Panc1 (cell line): ENCODE measurements at regions not wholly inside any gene's neighbourhood (a gene's known extent, or its start where the extent isn't known, plus 50 kb on each side); places are given as distances from the start of the nearest gene placed in this dataset.

Experiments
- ATAC-seq: fragments of 200-7000 bp; cut with Tn5 transposase; 2 replicates; pipeline ENCODE4 v1.9.1; 2020; ENCODE audit warnings: mild to moderate bottlenecking, moderate library complexity
- BruUV-seq: library from RNA; stranded (reverse); fragments of 400-500 nt; replicated peaks from 2 replicates; lab custom pipeline; 2021; lab: Mats Ljungman, UMichigan
- CTCF ChIA-PET: fragments of 300-600 bp; sonication (Branson Sonifier 250); formaldehyde crosslinking; loops from one replicate; lab custom pipeline; 2022; ENCODE audit warnings: antibody characterized with exemption; lab: Charles Lee
- POLR2A ChIA-PET: fragments of 300-600 bp; sonication (Branson Sonifier 250); formaldehyde crosslinking; loops from one replicate; lab custom pipeline; 2022; ENCODE audit warnings: antibody characterized with exemption; lab: Charles Lee
- DNase-seq: peaks from one replicate; pipeline ENCODE4 v3.0.0-alpha.2; 2010; ENCODE audit warnings: low read depth, low spot score
- H3K27ac ChIP-seq: 2 replicates; pipeline ENCODE4 v1.5.1; 2011; ENCODE audit warnings: mild to moderate bottlenecking, low read length, inconsistent platforms
- H3K27me3 ChIP-seq: fragments of 200-500 bp; sonication (Bioruptor generic); 2 replicates; pipeline ENCODE4 v1.6.0; 2014; ENCODE audit warnings: low read length, inconsistent platforms; ENCODE audit not compliant: control insufficient read depth, insufficient read depth
- H3K36me3 ChIP-seq: fragments of 200-500 bp; sonication (Bioruptor generic); 2 replicates; pipeline ENCODE4 v1.5.1; 2014; ENCODE audit warnings: inconsistent platforms, mild to moderate bottlenecking, low read length, moderate library complexity; ENCODE audit not compliant: control insufficient read depth, insufficient read depth
- H3K4me1 ChIP-seq: 2 replicates; pipeline ENCODE4 v1.5.1; 2011; ENCODE audit warnings: inconsistent platforms, mild to moderate bottlenecking, low read length, moderate library complexity; ENCODE audit not compliant: control insufficient read depth, insufficient read depth
- H3K4me3 ChIP-seq, 2 experiments: 2 replicates each; pipeline ENCODE4 v1.5.1; 2011 to 2012; ENCODE audit warnings: low read depth in 2 of 2, low read length in 2 of 2, mild to moderate bottlenecking in 2 of 2, inconsistent platforms in 1 of 2, moderate library complexity in 1 of 2
- H3K9me3 ChIP-seq: fragments of 200-500 bp; sonication (Bioruptor generic); 2 replicates; pipeline ENCODE4 v1.5.1; 2014; ENCODE audit warnings: low read depth, mild to moderate bottlenecking, inconsistent platforms, low read length, moderate library complexity; ENCODE audit not compliant: control insufficient read depth, insufficient read depth
- POLR2AphosphoS5 ChIP-seq: IDR thresholded peaks from 2 replicates; pipeline ENCODE4 v1.6.1; 2012; ENCODE audit warnings: mild to moderate bottlenecking, low read depth, low read length, moderate library complexity
- SIN3A ChIP-seq: IDR thresholded peaks from 2 replicates; pipeline ENCODE4 v1.6.1; 2012; ENCODE audit warnings: low read depth, mild to moderate bottlenecking, low read length, moderate library complexity, borderline replicate concordance; ENCODE audit not compliant: insufficient read depth
- TCF7L2 ChIP-seq: IDR thresholded peaks from 2 replicates; pipeline ENCODE4 v1.6.1; 2011; ENCODE audit warnings: mild to moderate bottlenecking, low read depth, low read length, inconsistent platforms
- in situ Hi-C: cut with HindIII; loops from 2 replicates; pipeline ENCODE4 v1.10.0; 2016; ENCODE audit warnings: low sequenced_read_pairs, low pct_unique_long_range_greater_than_20kb
- intact Hi-C: fragments of 100-400 bp; cut with micrococcal nuclease; formaldehyde crosslinking; loops from one replicate; pipeline ENCODE4 v1.10.0; 2022; ENCODE audit not compliant: unreplicated experiment
- TF ChIP-seq, protein P1 (sequence below): fragments of 450-650 bp; IDR thresholded peaks from 2 replicates; pipeline ENCODE4 v1.5.1; 2017; ENCODE audit warnings: mild to moderate bottlenecking
- TF ChIP-seq, protein P2 (sequence below), 2 experiments: IDR thresholded peaks; 2 replicates each; pipeline ENCODE4 v1.6.1; 2011 to 2012; ENCODE audit warnings: low read depth in 2 of 2, control low read depth in 1 of 2, low read length in 1 of 2, mild to moderate bottlenecking in 1 of 2, moderate library complexity in 1 of 2; ENCODE audit not compliant: insufficient read depth in 1 of 2

DNA sequence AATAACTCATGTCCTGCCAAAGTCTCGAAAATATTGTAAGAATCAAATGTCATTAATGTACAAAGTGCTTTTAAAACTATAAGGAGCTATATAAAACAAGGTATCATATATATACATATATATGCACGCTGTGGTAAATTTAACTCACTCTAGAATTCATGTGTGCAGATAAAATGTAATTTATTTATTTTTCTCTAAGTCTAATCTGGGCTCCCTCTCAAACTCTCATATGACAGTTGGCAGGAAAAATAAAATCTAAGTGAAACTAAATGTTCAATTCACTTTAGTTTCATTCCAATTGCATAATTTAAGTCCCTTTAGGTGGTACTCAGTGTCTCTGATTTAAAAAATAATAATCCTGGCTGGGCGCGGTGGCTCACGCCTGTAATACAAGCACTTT lies 372.0 kb upstream of the DAB1 start:
- BruUV-seq = no TSS peak
- no peaks in the 10 kb centered on the region for H3K36me3 ChIP-seq
- DNase-seq = no peak
- TF ChIP-seq, protein P1, sequence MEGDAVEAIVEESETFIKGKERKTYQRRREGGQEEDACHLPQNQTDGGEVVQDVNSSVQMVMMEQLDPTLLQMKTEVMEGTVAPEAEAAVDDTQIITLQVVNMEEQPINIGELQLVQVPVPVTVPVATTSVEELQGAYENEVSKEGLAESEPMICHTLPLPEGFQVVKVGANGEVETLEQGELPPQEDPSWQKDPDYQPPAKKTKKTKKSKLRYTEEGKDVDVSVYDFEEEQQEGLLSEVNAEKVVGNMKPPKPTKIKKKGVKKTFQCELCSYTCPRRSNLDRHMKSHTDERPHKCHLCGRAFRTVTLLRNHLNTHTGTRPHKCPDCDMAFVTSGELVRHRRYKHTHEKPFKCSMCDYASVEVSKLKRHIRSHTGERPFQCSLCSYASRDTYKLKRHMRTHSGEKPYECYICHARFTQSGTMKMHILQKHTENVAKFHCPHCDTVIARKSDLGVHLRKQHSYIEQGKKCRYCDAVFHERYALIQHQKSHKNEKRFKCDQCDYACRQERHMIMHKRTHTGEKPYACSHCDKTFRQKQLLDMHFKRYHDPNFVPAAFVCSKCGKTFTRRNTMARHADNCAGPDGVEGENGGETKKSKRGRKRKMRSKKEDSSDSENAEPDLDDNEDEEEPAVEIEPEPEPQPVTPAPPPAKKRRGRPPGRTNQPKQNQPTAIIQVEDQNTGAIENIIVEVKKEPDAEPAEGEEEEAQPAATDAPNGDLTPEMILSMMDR = no peak
- TF ChIP-seq, protein P2, sequence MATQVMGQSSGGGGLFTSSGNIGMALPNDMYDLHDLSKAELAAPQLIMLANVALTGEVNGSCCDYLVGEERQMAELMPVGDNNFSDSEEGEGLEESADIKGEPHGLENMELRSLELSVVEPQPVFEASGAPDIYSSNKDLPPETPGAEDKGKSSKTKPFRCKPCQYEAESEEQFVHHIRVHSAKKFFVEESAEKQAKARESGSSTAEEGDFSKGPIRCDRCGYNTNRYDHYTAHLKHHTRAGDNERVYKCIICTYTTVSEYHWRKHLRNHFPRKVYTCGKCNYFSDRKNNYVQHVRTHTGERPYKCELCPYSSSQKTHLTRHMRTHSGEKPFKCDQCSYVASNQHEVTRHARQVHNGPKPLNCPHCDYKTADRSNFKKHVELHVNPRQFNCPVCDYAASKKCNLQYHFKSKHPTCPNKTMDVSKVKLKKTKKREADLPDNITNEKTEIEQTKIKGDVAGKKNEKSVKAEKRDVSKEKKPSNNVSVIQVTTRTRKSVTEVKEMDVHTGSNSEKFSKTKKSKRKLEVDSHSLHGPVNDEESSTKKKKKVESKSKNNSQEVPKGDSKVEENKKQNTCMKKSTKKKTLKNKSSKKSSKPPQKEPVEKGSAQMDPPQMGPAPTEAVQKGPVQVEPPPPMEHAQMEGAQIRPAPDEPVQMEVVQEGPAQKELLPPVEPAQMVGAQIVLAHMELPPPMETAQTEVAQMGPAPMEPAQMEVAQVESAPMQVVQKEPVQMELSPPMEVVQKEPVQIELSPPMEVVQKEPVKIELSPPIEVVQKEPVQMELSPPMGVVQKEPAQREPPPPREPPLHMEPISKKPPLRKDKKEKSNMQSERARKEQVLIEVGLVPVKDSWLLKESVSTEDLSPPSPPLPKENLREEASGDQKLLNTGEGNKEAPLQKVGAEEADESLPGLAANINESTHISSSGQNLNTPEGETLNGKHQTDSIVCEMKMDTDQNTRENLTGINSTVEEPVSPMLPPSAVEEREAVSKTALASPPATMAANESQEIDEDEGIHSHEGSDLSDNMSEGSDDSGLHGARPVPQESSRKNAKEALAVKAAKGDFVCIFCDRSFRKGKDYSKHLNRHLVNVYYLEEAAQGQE (IDR thresholded peaks at IDR 0.05; ENCODE audit: insufficient read depth in 1 of 2, low read depth in 2 of 2, low read length in 1 of 2) = no peak
- TF ChIP-seq SIN3A (no peak), TCF7L2 (no peak), POLR2AphosphoS5 (no peak)
- H3K4me1 ChIP-seq = no peaks in the 10 kb centered on the region
- no peaks in the 10 kb centered on the region for H3K27me3 ChIP-seq
- H3K27ac ChIP-seq = no peak overlapping the region
- in situ Hi-C loops (no loop called here), intact Hi-C loops (no loop called here)
- POLR2A ChIA-PET = no interaction called here
- ATAC-seq = no peak
- CTCF ChIA-PET = no interaction called here
- H3K4me3 ChIP-seq = no peak overlapping the region
- H3K9me3 ChIP-seq = no peaks in the 10 kb centered on the region

DNA sequence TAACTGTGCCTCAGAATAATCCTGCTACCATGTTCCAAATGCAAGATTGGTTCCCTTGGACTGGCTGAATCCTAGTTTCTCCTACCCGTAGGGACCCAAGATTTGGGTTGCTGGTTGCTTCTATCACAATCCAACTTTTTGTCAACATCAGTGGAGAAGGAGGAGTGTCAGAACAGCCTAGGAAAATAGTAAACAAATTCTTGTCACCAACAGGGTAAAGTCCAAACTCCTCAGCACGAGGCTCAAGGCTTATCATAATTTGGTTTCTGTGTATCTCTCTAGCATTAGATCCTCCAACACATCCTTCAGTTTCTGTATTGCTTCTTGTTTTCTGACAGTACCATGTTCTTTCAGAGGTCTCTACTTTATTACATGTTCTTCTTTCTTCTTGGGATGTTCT lies 370.2 kb upstream of the DAB1 start:
- Histone ChIP-seq H3K4me1 (no peaks in the 10 kb centered on the region), H3K4me3 (no peak overlapping the region), H3K27ac (no peak overlapping the region), H3K27me3 (no peaks in the 10 kb centered on the region), H3K36me3 (no peaks in the 10 kb centered on the region), H3K9me3 (no peaks in the 10 kb centered on the region)
- ChIA-PET POLR2A (no interaction called here), CTCF (no interaction called here)
- in situ Hi-C loops (no loop called here), intact Hi-C loops (no loop called here)
- BruUV-seq = no TSS peak
- ATAC-seq (no peak), DNase-seq (no peak)
- no peak for TF ChIP-seq TCF7L2
- TF ChIP-seq, protein P1 = no peak
- TF ChIP-seq POLR2AphosphoS5 = no peak
- TF ChIP-seq, protein P2 (IDR thresholded peaks at IDR 0.05; ENCODE audit: insufficient read depth in 1 of 2, low read depth in 2 of 2, low read length in 1 of 2) = no peak
- no peak for TF ChIP-seq SIN3A
